HCT116 (cell line): ENCODE measurements at regions not wholly inside any gene's neighbourhood (a gene's known extent, or its start where the extent isn't known, plus 50 kb on each side); places are given as distances from the start of the nearest gene placed in this dataset.

Experiments
- ATAC-seq: fragments of 200-7000 bp; cut with Tn5 transposase; 2 replicates; pipeline ENCODE4 v1.9.1; 2020; ENCODE audit warnings: mild to moderate bottlenecking, moderate library complexity
- BruUV-seq: library from RNA; stranded (reverse); fragments of 400-500 nt; replicated peaks from 2 replicates; lab custom pipeline; 2021; lab: Mats Ljungman, UMichigan
- CTCF ChIA-PET: fragments of 300-600 bp; sonication (Branson Sonifier 250); formaldehyde crosslinking; loops from one replicate; lab custom pipeline; 2021; ENCODE audit warnings: antibody characterized with exemption; lab: Charles Lee
- POLR2A ChIA-PET: fragments of 300-600, 350-600 bp; sonication (Branson Sonifier 250); formaldehyde crosslinking; loops from one replicate; lab custom pipeline; 2021; ENCODE audit warnings: antibody characterized with exemption; lab: Charles Lee
- RAD21 ChIA-PET, 2 experiments: fragments of 300-600 bp; sonication (Branson Sonifier 250); formaldehyde crosslinking; loops; one replicate each; lab custom pipeline; 2023; ENCODE audit warnings: low total read pairs in 2 of 2; ENCODE audit not compliant: uncharacterized antibody in 2 of 2, unreplicated experiment in 2 of 2, low non-redundant PET in 1 of 2; lab: Charles Lee
- DNase-seq: peaks from one replicate; pipeline ENCODE4 v3.0.0-alpha.2; 2010; ENCODE audit warnings: low read depth, low spot score
- H2AFZ ChIP-seq: fragments of 200-600 bp; shearing (Covaris generic), sonication (generic); 2 replicates; pipeline ENCODE4 v1.6.1; 2017; ENCODE audit warnings: low read depth, mixed run types, mixed read lengths, antibody characterized with exemption, low read length; ENCODE audit not compliant: poor library complexity, severe bottlenecking
- H3K27ac ChIP-seq: 2 replicates; pipeline ENCODE4 v1.5.1; 2012; ENCODE audit warnings: low read depth, low read length
- H3K27me3 ChIP-seq: fragments of 200-600 bp; sonication (generic); 2 replicates; pipeline ENCODE4 v1.6.1; 2016; ENCODE audit warnings: mixed run types, low read length, mixed read lengths; ENCODE audit not compliant: insufficient read depth
- H3K36me3 ChIP-seq, 2 experiments: fragments of 200-500 bp in 1 of 2; fragments of 200-600 bp in 1 of 2; sonication (Bioruptor generic) in 1 of 2; sonication (generic) in 1 of 2; 2 replicates each; pipeline versions ENCODE4 v1.5.1 to v1.6.1; 2014 to 2016; ENCODE audit warnings: low read length in 2 of 2, inconsistent platforms in 1 of 2, mixed read lengths in 1 of 2, mixed run types in 1 of 2; ENCODE audit not compliant: insufficient read depth in 2 of 2, control insufficient read depth in 1 of 2
- H3K4me1 ChIP-seq, 2 experiments: fragments of 200-600 bp in 1 of 2; sonication (generic) in 1 of 2; 2 replicates each; pipeline versions ENCODE4 v1.5.1 to v1.6.1; 2012 to 2017; ENCODE audit warnings: low read length in 2 of 2, inconsistent platforms in 1 of 2, mild to moderate bottlenecking in 1 of 2, mixed read lengths in 1 of 2, mixed run types in 1 of 2, moderate library complexity in 1 of 2; ENCODE audit not compliant: insufficient read depth in 2 of 2, control insufficient read depth in 1 of 2
- H3K4me2 ChIP-seq: fragments of 200-600 bp; sonication (generic); 2 replicates; pipeline ENCODE4 v1.6.1; 2017; ENCODE audit warnings: mixed run types, low read length, mixed read lengths
- H3K4me3 ChIP-seq, 2 experiments: fragments of 200-600 bp in 1 of 2; sonication (generic) in 1 of 2; replicated peaks in 1 of 2; 2 replicates each; pipeline ENCODE4 v1.5.1; 2011 to 2016; ENCODE audit warnings: low read length in 2 of 2, control low read depth in 1 of 2, low read depth in 1 of 2, mild to moderate bottlenecking in 1 of 2, mixed read lengths in 1 of 2, mixed run types in 1 of 2
- H3K79me2 ChIP-seq: fragments of 200-600 bp; sonication (generic); 2 replicates; pipeline ENCODE4 v1.6.1; 2017; ENCODE audit warnings: mild to moderate bottlenecking, mixed run types, low read length, moderate library complexity, mixed read lengths; ENCODE audit not compliant: insufficient read depth
- H3K9ac ChIP-seq: fragments of 200-600 bp; sonication (generic); 2 replicates; pipeline ENCODE4 v1.6.1; 2016; ENCODE audit warnings: low read length, mixed read lengths
- H3K9me2 ChIP-seq: fragments of 200-600 bp; sonication (generic), shearing (Covaris generic); 2 replicates; pipeline ENCODE4 v1.6.1; 2017; ENCODE audit warnings: mixed run types, mild to moderate bottlenecking, moderate library complexity; ENCODE audit not compliant: insufficient read depth
- H3K9me3 ChIP-seq, 2 experiments: fragments of 200-500 bp in 1 of 2; fragments of 200-600 bp in 1 of 2; sonication (Bioruptor generic) in 1 of 2; sonication (generic) in 1 of 2; 2 replicates each; pipeline ENCODE4 v1.6.1; 2014 to 2017; ENCODE audit warnings: low read length in 2 of 2, mixed read lengths in 2 of 2, inconsistent platforms in 1 of 2, low read depth in 1 of 2, mild to moderate bottlenecking in 1 of 2, mixed run types in 1 of 2, moderate library complexity in 1 of 2; ENCODE audit not compliant: control insufficient read depth in 1 of 2, insufficient read depth in 1 of 2
- H4K20me1 ChIP-seq: fragments of 200-600 bp; sonication (generic), shearing (Covaris generic); 2 replicates; pipeline ENCODE4 v1.6.1; 2017; ENCODE audit warnings: mixed run types, mild to moderate bottlenecking, moderate library complexity; ENCODE audit not compliant: insufficient read depth
- CBX3 ChIP-seq: IDR thresholded peaks from 2 replicates; pipeline ENCODE4 v1.6.1; 2012; ENCODE audit warnings: low read depth
- CTCF ChIP-seq, 3 experiments: fragments of 200-600 bp in 1 of 3; sonication (generic) in 1 of 3; IDR thresholded peaks in 2 of 3; conservative IDR thresholded peaks in 1 of 3; 2 replicates each; pipeline ENCODE4 v1.5.1; 2012 to 2017; ENCODE audit warnings: low read depth in 2 of 3, low read length in 2 of 3, antibody characterized with exemption in 1 of 3, borderline replicate concordance in 1 of 3, control low read depth in 1 of 3, mild to moderate bottlenecking in 1 of 3, mixed read lengths in 1 of 3, mixed run types in 1 of 3, moderate library complexity in 1 of 3; ENCODE audit not compliant: insufficient read depth in 1 of 3
- EGR1 ChIP-seq: IDR thresholded peaks from 2 replicates; pipeline ENCODE4 v1.6.1; 2012; ENCODE audit warnings: low read depth
- ELF1 ChIP-seq: IDR thresholded peaks from 2 replicates; pipeline ENCODE4 v1.6.1; 2012; ENCODE audit warnings: low read depth, borderline replicate concordance
- EZH2phosphoT487 ChIP-seq: fragments of 200-600 bp; IDR thresholded peaks from 2 replicates; pipeline ENCODE4 v1.6.1; 2018; ENCODE audit warnings: antibody characterized with exemption, borderline replicate concordance
- JUND ChIP-seq: IDR thresholded peaks from 2 replicates; pipeline ENCODE4 v1.6.1; 2012
- POLR2A ChIP-seq: IDR thresholded peaks from 2 replicates; pipeline ENCODE4 v1.7.0; 2011; ENCODE audit warnings: borderline replicate concordance; ENCODE audit not compliant: insufficient read depth, insufficient read length; ENCODE audit errors: extremely low read depth
- POLR2AphosphoS5 ChIP-seq: IDR thresholded peaks from 2 replicates; pipeline ENCODE4 v1.6.1; 2011; ENCODE audit warnings: mild to moderate bottlenecking, low read depth, low read length, moderate library complexity
- SIN3A ChIP-seq: IDR thresholded peaks from 2 replicates; pipeline ENCODE4 v1.6.1; 2012; ENCODE audit warnings: low read depth
- SP1 ChIP-seq: IDR thresholded peaks from 2 replicates; pipeline ENCODE4 v1.6.1; 2012; ENCODE audit warnings: low read depth
- SRF ChIP-seq: IDR thresholded peaks from 2 replicates; pipeline ENCODE4 v1.6.1; 2012; ENCODE audit warnings: low read depth
- TCF7L2 ChIP-seq: IDR thresholded peaks from 2 replicates; pipeline ENCODE4 v1.7.0; 2011; ENCODE audit warnings: borderline replicate concordance, inconsistent platforms; ENCODE audit not compliant: insufficient read depth, insufficient read length; ENCODE audit errors: extremely low read depth
- ZBTB33 ChIP-seq: IDR thresholded peaks from 2 replicates; pipeline ENCODE4 v1.6.1; 2011; ENCODE audit warnings: mild to moderate bottlenecking, low read length, moderate library complexity; ENCODE audit not compliant: insufficient replicate concordance; ENCODE audit errors: extremely low read depth
- intact Hi-C: fragments of 100-400 bp; cut with micrococcal nuclease; formaldehyde crosslinking; loops from 2 replicates; pipeline ENCODE4 v1.10.0; 2022

- no peaks in the 10 kb centered on the region for H3K79me2 ChIP-seq
- CTCF ChIA-PET = no interaction called here
- DNase-seq = no peak
- H3K36me3 ChIP-seq = no peaks in the 10 kb centered on the region
- no peaks in the 10 kb centered on the region for H3K27me3 ChIP-seq
- TF ChIP-seq TCF7L2 (no peak), POLR2AphosphoS5 (no peak), SRF (no peak), POLR2A (no peak), ZBTB33 (no peak), SIN3A (no peak), CBX3 (no peak), JUND (no peak), EZH2phosphoT487 (no peak), SP1 (no peak), EGR1 (no peak), CTCF (IDR thresholded peaks at IDR 0.05 in 2 of 3, conservative IDR thresholded peaks at IDR 0.05 in 1 of 3; ENCODE audit: borderline replicate concordance in 1 of 3, insufficient read depth in 1 of 3, low read depth in 2 of 3, low read length in 2 of 3) (no peak), ELF1 (no peak)
- TF ChIP-seq, all 23 proteins: peak for 0
- no peak for ATAC-seq
- Histone ChIP-seq H3K27ac (no peak overlapping the region), H3K9me3 (no peaks in the 10 kb centered on the region), H3K4me1 (peaks cover 0 to 6% of the 10 kb centered on the region in 2 experiments; a peak in 1 of 4 replicates), H3K4me3 (no peak overlapping the region), H4K20me1 (no peaks in the 10 kb centered on the region), H3K9ac (no peak overlapping the region), H3K4me2 (no peak overlapping the region), H3K9me2 (no peaks in the 10 kb centered on the region), H2AFZ (no peak overlapping the region)
- ChIA-PET POLR2A (no interaction called here), RAD21 (no interaction called here)
- intact Hi-C loops = no loop called here
- BruUV-seq = no TSS peak
These were observed 448.4 kb downstream of the RPS6KC1 start for GRCh38 chr1:213499444-213499843.
